ENCODE measurements at regions not wholly inside any gene's neighbourhood (a gene's known extent, or its start where the extent isn't known, plus 50 kb on each side); places are given as distances from the start of the nearest gene placed in this dataset.
"Not testable (repeated sequence)": the region's sequence is repeated elsewhere in the genome, so short reads cannot be mapped to it uniquely, and the experiment has no call there.

DNA sequence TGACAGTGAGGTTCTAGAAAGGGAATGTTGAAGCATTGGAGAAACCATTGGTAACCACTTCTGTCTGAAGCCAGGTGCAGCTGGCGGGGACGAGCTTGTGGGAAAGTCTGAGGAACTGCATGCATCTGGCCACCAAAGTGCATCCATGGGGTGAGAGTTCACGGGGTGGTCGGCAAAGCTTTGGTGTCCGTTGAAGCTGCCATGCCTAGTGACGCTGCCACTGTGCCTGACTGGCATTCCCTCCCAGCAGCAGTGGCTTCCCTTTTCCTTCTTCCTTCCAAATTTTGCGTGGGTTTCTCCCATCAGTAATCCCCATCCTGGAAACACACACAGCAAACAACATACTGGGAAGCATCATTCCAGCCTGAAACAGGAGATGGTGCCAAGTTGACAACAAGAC is 145.7 kb upstream of the ALDH1B1 start:
- H3K4me1 ChIP-seq (ENCODE audit: insufficient read depth, low read length), result no peaks in the 10 kb centered on the region
- no peak for DNase-seq
- H3K36me3 ChIP-seq (ENCODE audit: insufficient read depth, low read length), result no peaks in the 10 kb centered on the region
- H3K27ac Mint-ChIP-seq, result no peak overlapping the region
- no peak overlapping the region for H3K27ac ChIP-seq (ENCODE audit: low read depth, low read length)
- ChIA-PET CTCF (interaction anchor here (1.1 kb wide), 1 partner anchor 17 kb away, joined by 3 read pairs; no protein-coding TSS in a partner anchor), POLR2A (no interaction called here)
- no peak overlapping the region for H3K4me3 ChIP-seq (ENCODE audit: low read length)
- no peaks in the 10 kb centered on the region for H3K9me3 ChIP-seq (ENCODE audit: low read length)
- no peaks in the 10 kb centered on the region for H3K4me1 Mint-ChIP-seq
- no peaks in the 10 kb centered on the region for H3K27me3 ChIP-seq (ENCODE audit: insufficient read depth, low read length, poor library complexity, severe bottlenecking)
- peaks cover 0 to 2% (median 0%) of the 10 kb centered on the region in 3 donors for H3K36me3 Mint-ChIP-seq
- H3K27me3 Mint-ChIP-seq, result peaks cover 0 to 7% of the 10 kb centered on the region in 2 donors
- H3K4me3 Mint-ChIP-seq, result no peak overlapping the region
- no peaks in the 10 kb centered on the region for H3K9me3 Mint-ChIP-seq

- CTCF ChIA-PET, result no interaction called here
- POLR2A ChIA-PET, result no interaction called here
Observed at GRCh38 chr9:38244971-38245370, 147.5 kb upstream of the ALDH1B1 start.

GRCh38 chr9:38243993-38244392 is 148.5 kb upstream of the ALDH1B1 start:
- Mint-ChIP-seq H3K9me3 (peaks cover 0 to 1% (median 0%) of the 10 kb centered on the region in 5 donors), H3K27ac (no peak overlapping the region), H3K36me3 (peaks cover 0 to 2% (median 0%) of the 10 kb centered on the region in 3 donors), H3K4me1 (no peaks in the 10 kb centered on the region), H3K4me3 (no peak overlapping the region), H3K27me3 (peaks cover 0 to 7% of the 10 kb centered on the region in 2 donors)
- Histone ChIP-seq H3K36me3 (ENCODE audit: insufficient read depth, low read length) (no peaks in the 10 kb centered on the region), H3K4me1 (ENCODE audit: insufficient read depth, low read length) (no peaks in the 10 kb centered on the region), H3K9me3 (ENCODE audit: low read length) (no peaks in the 10 kb centered on the region), H3K27me3 (ENCODE audit: insufficient read depth, low read length, poor library complexity, severe bottlenecking) (no peaks in the 10 kb centered on the region), H3K4me3 (ENCODE audit: low read length) (no peak overlapping the region), H3K27ac (ENCODE audit: low read depth, low read length) (no peak overlapping the region)
- CTCF ChIA-PET, result no interaction called here
- POLR2A ChIA-PET, result no interaction called here
- no peak for DNase-seq

More at GRCh38 chr9:38244971-38245370, 147.5 kb upstream of the ALDH1B1 start:
- Histone ChIP-seq H3K9me3 (ENCODE audit: low read length) (no peaks in the 10 kb centered on the region), H3K27ac (ENCODE audit: low read depth, low read length) (no peak overlapping the region), H3K4me3 (ENCODE audit: low read length) (no peak overlapping the region), H3K27me3 (ENCODE audit: insufficient read depth, low read length, poor library complexity, severe bottlenecking) (no peaks in the 10 kb centered on the region), H3K4me1 (ENCODE audit: insufficient read depth, low read length) (no peaks in the 10 kb centered on the region), H3K36me3 (ENCODE audit: insufficient read depth, low read length) (no peaks in the 10 kb centered on the region)
- H3K36me3 Mint-ChIP-seq, result peaks cover 0 to 2% (median 0%) of the 10 kb centered on the region in 3 donors
- H3K27ac Mint-ChIP-seq, result no peak overlapping the region
- no peak overlapping the region for H3K4me3 Mint-ChIP-seq
- H3K4me1 Mint-ChIP-seq, result no peaks in the 10 kb centered on the region
- DNase-seq, result no peak
- H3K9me3 Mint-ChIP-seq, result peaks cover 0 to 1% (median 0%) of the 10 kb centered on the region in 5 donors
- peaks cover 0 to 7% of the 10 kb centered on the region in 2 donors for H3K27me3 Mint-ChIP-seq

DNA sequence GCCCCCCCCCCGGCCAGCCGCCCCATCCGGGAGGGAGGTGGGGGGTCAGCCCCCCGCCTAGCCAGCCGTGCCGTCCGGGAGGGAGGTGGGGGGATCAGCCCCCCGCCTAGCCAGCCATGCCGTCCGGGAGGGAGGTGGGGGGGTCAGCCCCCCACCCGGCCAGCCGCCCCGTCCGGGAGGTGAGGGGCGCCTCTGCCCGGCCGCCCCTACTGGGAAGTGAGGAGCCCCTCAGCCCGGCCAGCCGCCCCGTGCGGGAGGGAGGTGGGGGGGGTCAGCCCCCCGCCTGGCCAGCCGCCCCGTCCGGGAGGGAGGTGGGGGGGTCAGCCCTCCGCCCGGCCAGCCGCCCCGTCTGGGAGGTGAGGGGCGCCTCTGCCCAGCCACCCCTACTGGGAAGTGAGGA is 150.4 kb upstream of the ALDH1B1 start:
- H3K9me3 Mint-ChIP-seq; CTCF ChIA-PET; DNase-seq; H3K27me3 Mint-ChIP-seq; H3K4me3 ChIP-seq (ENCODE audit: low read length); H3K9me3 ChIP-seq (ENCODE audit: low read length); H3K27ac Mint-ChIP-seq; H3K4me1 Mint-ChIP-seq; POLR2A ChIA-PET; H3K27me3 ChIP-seq (ENCODE audit: insufficient read depth, low read length, poor library complexity, severe bottlenecking); H3K4me1 ChIP-seq (ENCODE audit: insufficient read depth, low read length); H3K36me3 Mint-ChIP-seq; H3K27ac ChIP-seq (ENCODE audit: low read depth, low read length); H3K4me3 Mint-ChIP-seq; H3K36me3 ChIP-seq (ENCODE audit: insufficient read depth, low read length): not testable (repeated sequence)

- no peak overlapping the region for H3K27ac ChIP-seq (ENCODE audit: low read depth, low read length)
- no peaks in the 10 kb centered on the region for H3K27me3 ChIP-seq (ENCODE audit: insufficient read depth, low read length, poor library complexity, severe bottlenecking)
- H3K4me1 Mint-ChIP-seq, result no peaks in the 10 kb centered on the region
- peaks cover 0 to 1% (median 0%) of the 10 kb centered on the region in 5 donors for H3K9me3 Mint-ChIP-seq
- H3K4me3 Mint-ChIP-seq, result no peak overlapping the region
- ChIA-PET POLR2A (no interaction called here), CTCF (no interaction called here)
- DNase-seq, result no peak
- H3K27me3 Mint-ChIP-seq, result peaks cover 0 to 3% of the 10 kb centered on the region in 2 donors
- no peaks in the 10 kb centered on the region for H3K9me3 ChIP-seq (ENCODE audit: low read length)
- H3K4me1 ChIP-seq (ENCODE audit: insufficient read depth, low read length), result no peaks in the 10 kb centered on the region
- no peak overlapping the region for H3K4me3 ChIP-seq (ENCODE audit: low read length)
- no peak overlapping the region for H3K27ac Mint-ChIP-seq
- no peaks in the 10 kb centered on the region for H3K36me3 Mint-ChIP-seq
- H3K36me3 ChIP-seq (ENCODE audit: insufficient read depth, low read length), result no peaks in the 10 kb centered on the region
Observed at GRCh38 chr9:38240051-38240450, 152.5 kb upstream of the ALDH1B1 start.

GRCh38 chr9:38235244-38235643 is 157.3 kb upstream of the ALDH1B1 start:
- H3K4me1 ChIP-seq (ENCODE audit: insufficient read depth, low read length), result no peaks in the 10 kb centered on the region
- ChIA-PET POLR2A (no interaction called here), CTCF (no interaction called here)

DNA sequence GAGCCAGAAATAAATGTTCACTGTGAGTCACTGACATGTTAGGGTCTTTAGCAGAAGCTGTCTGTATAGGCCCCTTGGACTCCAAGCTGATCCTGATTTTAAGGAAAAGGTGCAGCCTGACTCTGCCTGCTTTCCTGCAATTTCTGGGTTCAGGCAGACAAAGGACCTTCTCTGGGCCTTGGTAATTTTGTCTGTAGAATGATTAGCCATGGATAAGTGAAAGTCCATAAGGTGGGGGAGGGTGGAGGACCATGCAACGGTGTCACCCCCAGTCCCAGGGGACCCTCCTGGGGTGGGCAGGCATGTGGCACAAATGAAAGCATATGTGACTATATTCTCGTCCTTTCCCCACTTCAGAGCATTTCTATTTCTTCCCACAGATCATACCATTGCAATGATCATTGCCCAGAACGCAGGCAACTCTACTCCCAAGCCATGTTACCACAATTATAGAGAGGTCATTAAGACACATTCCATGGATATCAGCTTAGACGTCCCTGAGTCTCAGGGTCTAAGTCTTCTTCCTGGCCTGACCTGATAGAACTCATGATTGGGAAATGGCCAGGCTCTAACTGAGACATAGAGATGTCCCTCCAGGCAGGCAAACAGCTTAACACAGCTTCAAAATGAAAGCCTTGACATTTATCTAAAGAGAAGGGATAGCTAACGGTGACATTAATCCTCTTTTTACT is 157.9 kb upstream of the ALDH1B1 start:
- Mint-ChIP-seq H3K9me3 (no peaks in the 10 kb centered on the region), H3K36me3 (no peaks in the 10 kb centered on the region), H3K4me1 (no peaks in the 10 kb centered on the region), H3K4me3 (no peak overlapping the region), H3K27ac (no peak overlapping the region), H3K27me3 (peaks cover 12 to 17% of the 10 kb centered on the region in 2 donors)
- ChIA-PET POLR2A (no interaction called here), CTCF (no interaction called here)
- Histone ChIP-seq H3K4me3 (ENCODE audit: low read length) (no peak overlapping the region), H3K36me3 (ENCODE audit: insufficient read depth, low read length) (no peaks in the 10 kb centered on the region), H3K27me3 (ENCODE audit: insufficient read depth, low read length, poor library complexity, severe bottlenecking) (no peaks in the 10 kb centered on the region), H3K27ac (ENCODE audit: low read depth, low read length) (no peak overlapping the region), H3K9me3 (ENCODE audit: low read length) (no peaks in the 10 kb centered on the region), H3K4me1 (ENCODE audit: insufficient read depth, low read length) (no peaks in the 10 kb centered on the region)
- no peak for DNase-seq

More at GRCh38 chr9:38235244-38235643, 157.3 kb upstream of the ALDH1B1 start:
- Mint-ChIP-seq H3K27me3 (peaks cover 12% of the 10 kb centered on the region in 2 donors), H3K4me3 (no peak overlapping the region), H3K27ac (no peak overlapping the region), H3K4me1 (no peaks in the 10 kb centered on the region), H3K9me3 (no peaks in the 10 kb centered on the region), H3K36me3 (no peaks in the 10 kb centered on the region)
- Histone ChIP-seq H3K4me3 (ENCODE audit: low read length) (no peak overlapping the region), H3K9me3 (ENCODE audit: low read length) (no peaks in the 10 kb centered on the region), H3K36me3 (ENCODE audit: insufficient read depth, low read length) (no peaks in the 10 kb centered on the region), H3K27ac (ENCODE audit: low read depth, low read length) (no peak overlapping the region), H3K27me3 (ENCODE audit: insufficient read depth, low read length, poor library complexity, severe bottlenecking) (no peaks in the 10 kb centered on the region)
- no peak for DNase-seq

DNA sequence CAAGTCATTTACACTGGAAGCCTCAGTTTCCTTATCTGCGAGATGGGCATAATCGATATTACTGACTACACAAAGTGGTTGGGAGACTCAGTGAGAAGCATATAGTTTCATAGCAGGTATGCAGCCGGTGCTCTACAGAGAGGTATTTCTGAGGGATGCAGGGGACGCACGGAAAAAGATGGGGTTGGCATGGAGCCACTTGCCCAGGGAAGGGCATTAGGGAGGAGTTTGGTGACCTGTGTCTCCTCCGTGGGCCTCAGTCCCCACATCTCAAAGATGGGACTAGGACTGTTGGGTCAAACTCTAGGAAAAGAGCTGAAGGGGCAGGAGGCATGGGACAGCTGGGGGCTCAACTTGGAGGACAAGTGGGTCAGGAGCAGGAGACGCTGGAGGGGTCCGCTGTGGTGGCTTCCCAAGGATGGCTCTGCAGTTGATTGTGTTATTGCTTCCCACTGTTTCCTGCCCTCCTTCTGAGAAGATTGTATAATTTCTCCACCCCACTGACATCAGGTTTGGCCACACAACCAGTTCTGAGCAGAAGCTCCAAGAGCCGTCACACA is 158.6 kb upstream of the ALDH1B1 start:
- Mint-ChIP-seq H3K4me1 (no peaks in the 10 kb centered on the region), H3K27ac (no peak overlapping the region), H3K27me3 (peaks cover 14 to 22% of the 10 kb centered on the region in 2 donors), H3K36me3 (no peaks in the 10 kb centered on the region), H3K9me3 (no peaks in the 10 kb centered on the region), H3K4me3 (no peak overlapping the region)
- POLR2A ChIA-PET, result no interaction called here
- DNase-seq, result no peak
- Histone ChIP-seq H3K27ac (ENCODE audit: low read depth, low read length) (no peak overlapping the region), H3K27me3 (ENCODE audit: insufficient read depth, low read length, poor library complexity, severe bottlenecking) (no peaks in the 10 kb centered on the region), H3K36me3 (ENCODE audit: insufficient read depth, low read length) (no peaks in the 10 kb centered on the region), H3K4me1 (ENCODE audit: insufficient read depth, low read length) (no peaks in the 10 kb centered on the region), H3K9me3 (ENCODE audit: low read length) (no peaks in the 10 kb centered on the region), H3K4me3 (ENCODE audit: low read length) (no peak overlapping the region)
- CTCF ChIA-PET, result no interaction called here
